GM18511 (cell line): ENCODE measurements at regions not wholly inside any gene's neighbourhood (a gene's known extent, or its start where the extent isn't known, plus 50 kb on each side); places are given as distances from the start of the nearest gene placed in this dataset.

ENCODE experiments used
- ATAC-seq: cut with Tn5 transposase; IDR thresholded peaks from one replicate; pipeline ENCODE4 v1.9.1; 2021; ENCODE audit warnings: mild to moderate bottlenecking, moderate library complexity; ENCODE audit not compliant: unreplicated experiment

DNA sequence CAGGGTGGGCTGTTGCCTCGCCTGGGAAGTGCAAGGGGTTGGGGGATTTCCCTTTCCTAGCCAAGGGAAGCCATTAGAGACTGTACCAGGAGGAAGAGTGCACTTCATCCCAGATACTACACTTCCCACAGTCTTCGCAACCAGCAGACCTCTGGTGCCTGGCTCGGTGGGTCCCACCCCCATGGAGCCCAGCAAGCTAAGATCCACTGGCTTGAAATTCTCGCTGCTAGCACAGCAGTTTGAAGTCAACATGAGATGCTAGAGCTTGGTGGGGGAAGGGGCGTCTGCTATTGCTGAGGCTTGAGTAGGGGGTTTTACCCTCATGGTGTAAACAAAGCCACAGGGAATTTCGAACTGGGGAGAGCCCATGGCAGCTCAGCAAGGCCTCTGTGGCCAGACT is 586.4 kb downstream of the HTR1A start:
- no peak for ATAC-seq

DNA sequence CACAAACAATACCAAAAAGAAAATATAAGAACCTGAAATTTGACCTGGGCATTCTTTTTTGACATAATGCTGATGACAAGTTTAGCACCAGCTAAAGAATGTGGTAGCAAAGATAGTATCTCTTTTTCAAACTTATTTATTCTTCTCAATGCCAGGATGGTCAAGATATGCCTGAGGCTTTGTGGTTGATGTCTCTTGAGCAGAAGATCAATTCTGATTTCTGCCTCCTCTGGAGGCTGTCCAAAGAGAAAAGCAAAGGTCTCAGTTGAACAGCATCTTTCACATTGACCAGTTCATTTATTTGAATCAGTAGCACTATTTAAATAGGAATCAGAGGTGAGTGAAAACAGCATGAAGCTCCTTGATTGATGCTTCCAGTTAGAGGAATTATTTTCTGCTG is 588.2 kb downstream of the HTR1A start:
- ATAC-seq = no peak

DNA sequence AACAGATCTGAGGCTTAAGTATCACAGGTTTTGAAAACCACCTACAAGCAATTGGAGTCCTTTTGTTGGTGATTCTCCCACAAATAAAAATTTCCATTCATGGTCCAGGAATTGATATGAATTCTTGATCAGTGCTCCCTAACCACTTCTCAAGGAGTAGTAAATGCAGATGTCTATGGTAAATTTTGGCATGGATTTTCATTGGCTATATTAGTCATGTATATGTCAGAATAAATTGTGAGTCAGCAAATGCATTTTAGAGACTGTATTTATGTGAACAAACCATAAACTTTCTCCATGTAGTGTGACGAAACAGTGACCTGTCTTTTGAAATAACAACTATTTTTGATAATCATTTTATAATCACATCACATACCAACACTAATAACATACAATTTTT is 611.1 kb downstream of the HTR1A start:
- no peak for ATAC-seq

DNA sequence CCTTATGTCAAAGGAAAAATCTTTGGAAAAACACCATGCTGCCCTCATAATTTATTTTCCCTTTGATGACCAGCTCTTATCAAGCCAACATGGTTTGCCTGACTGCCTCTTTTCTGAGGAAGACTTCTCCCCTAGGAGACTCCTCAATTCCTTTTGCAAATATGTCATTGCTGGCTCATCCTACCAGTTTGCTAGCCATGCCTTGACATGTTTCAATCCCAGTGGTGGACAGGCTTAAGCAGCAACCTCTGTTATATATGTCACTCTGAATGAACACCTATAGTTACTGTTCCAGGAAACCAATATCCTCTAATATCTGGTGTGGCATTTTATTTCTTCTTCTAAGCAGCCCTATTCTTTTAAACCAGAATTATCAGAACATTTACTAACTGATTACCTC is 615.8 kb downstream of the HTR1A start:
- ATAC-seq = no peak

GRCh38 chr5:63341442-63341841 is 620.8 kb downstream of the HTR1A start:
- no peak for ATAC-seq

DNA sequence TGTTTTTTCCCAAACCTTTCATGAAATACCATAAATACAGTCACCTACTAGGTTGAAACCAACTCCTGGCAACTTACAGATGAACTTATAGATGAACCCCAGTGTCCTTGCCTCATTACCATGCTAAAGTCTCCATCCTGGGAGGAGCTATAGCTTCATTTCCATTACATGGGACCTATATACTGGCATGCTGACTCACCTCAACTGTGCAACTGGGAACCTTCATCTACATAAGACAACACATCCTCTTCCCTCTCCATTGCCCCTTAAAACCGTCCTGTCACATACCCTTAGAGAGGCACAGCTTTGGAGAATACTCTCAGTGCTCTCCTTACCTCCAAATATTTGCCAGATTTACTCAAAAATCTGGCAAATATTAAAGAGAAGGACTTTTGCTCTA is 638.3 kb downstream of the HTR1A start:
- no peak for ATAC-seq

DNA sequence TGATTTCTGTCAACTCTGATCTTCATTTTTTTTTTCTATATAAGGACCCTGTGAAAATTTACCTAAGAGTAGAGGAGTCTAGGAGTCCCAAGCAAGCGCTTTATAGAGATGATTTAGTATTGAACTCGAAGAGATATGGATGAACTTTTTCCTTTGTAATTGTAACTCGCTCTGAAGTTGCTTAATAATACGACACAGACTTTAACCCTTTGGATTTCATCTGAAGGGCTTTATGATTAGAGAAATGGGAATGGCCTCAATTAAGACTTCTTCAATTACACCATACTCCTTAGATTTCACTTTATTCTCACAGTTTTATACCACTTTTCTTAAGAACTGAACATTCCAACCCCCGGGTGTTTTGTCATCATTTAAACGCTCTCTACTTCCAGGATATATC is 647.7 kb downstream of the HTR1A start:
- ATAC-seq = no peak

DNA sequence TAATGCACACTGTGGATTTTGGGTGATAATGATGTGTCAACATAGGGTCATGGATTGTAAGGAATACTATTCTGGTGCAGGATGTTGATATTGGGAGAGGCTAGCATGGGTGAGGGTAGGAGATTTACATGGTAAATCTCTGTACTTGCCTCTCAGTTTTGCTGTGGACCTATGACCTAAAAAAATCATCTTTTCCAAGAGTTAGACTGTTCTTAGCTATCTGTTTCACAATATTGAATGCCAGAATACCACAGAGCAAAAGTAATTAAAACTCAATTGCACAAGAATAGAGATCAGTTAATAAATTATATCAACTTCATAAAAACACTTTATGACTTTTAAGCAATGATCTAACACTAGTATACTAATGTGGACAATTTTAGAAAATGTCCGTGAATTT is 651.6 kb downstream of the HTR1A start:
- no peak for ATAC-seq

DNA sequence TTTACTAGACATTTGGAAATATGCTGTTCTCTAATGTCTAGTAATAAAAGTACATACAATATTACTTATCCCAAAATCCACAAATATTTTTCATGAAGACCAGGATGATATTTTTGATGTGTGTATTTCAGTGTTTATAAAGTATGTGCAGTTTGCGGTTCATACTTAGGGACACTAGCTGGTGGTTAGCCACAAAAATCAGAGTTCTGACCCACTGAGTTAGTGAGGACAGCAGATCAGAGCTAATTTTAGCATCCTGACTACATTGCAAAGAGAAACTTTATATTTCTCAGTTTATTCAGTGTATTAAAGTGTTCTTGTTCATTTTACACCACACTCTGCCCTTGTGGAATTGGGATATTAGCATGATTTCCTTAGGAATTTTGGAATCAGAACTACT is 655.3 kb downstream of the HTR1A start:
- no peak for ATAC-seq

DNA sequence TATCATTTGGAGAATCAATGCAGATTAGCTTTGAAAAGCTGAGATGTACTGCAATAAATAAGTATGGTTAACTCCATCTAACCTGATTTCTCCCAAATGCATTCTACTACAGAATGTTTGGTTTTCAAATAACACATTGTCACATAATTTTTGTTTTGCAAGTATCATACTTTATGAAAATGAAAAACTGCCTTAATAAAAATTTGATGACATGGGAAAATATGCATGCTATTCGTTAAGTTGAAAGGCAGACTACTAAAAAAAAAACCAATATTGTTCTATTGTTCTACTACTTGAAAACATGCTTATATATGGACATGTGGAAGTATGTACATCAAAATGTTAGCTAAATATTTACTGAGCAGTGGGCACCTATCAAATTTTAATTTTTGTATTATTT is 668.9 kb downstream of the HTR1A start:
- no peak for ATAC-seq

DNA sequence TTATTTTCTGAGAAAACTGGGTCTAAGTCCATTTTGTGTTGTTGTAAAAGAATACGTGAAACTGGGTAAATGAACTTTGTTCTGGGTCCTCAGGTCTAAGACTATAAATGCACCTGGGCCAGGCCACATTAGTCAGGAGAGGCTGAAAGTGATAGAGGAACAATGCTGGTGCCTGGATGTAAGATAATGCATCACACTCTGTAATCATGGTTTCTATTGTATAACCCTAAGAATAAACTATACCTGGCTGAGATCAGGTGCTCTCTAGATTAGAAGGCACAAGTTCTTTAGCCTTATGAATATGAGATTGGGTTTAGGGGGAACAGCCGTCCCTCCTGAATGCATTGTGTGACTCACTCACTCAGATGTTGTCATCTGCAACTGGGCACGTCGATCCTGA is 675.5 kb downstream of the HTR1A start:
- no peak for ATAC-seq

DNA sequence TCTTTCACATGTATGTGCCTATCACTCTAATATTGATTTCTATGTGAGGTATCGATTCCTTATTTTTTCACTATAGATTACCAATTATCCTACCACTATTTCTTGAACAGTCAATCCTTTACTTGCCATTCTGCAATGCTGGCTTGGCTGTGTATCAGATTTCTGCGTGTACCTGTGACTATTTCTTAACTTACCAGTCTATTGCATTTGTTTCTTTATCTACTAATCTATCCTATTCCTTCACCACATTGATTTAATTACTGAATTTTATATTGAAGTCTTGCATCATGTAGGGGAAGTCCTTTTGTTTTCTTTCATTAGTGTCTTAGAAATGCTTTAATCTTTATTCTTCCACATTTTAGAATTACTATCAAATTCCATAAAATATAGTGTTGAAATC is 684.8 kb downstream of the LRRC70 start:
- no peak for ATAC-seq

- ATAC-seq = no peak
These were observed 683.8 kb downstream of the LRRC70 start for GRCh38 chr5:63262185-63262981.

DNA sequence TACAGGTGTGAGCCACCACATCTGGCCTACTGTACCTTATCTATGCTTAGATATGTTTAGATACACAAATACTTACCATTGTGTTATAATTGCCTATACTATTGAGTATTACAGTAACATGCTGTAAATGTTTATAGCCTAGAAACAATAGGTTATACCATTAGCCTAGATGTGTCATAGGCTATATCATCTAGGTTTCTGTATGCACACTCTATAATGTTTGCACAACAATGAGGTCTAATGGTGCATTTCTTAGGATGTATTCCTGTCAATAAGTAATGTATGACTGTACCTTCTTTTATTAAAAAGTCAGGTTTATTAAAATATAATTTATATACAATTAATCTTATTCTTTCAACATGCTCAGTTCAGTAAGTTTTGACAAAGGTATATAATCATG is 683.1 kb downstream of the LRRC70 start:
- ATAC-seq = no peak

- no peak for ATAC-seq
These were observed 677.0 kb downstream of the LRRC70 start for GRCh38 chr5:63255594-63255993.

GRCh38 chr5:63250939-63251338 is 672.3 kb downstream of the LRRC70 start:
- ATAC-seq = no peak

- ATAC-seq = no peak
These were observed 671.3 kb downstream of the LRRC70 start for GRCh38 chr5:63249960-63250359.

DNA sequence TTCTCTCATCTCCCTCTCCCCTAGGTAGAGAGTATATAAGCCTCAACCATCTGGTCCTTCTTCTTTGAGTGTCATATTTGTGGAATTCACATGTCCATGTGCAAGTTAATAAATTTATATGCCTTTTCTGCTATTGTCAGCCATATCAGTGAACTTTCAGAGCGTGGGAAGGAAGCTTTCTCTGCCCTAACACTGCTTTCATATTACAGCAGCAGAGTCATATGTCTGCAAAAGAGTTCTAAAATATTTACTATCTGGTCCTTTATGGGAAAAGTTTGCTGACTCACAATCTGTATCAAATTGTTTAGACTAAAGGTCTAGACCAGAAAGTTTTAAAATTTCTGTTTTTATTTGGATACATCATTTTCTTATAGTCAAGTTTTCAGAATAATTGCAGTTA is 669.0 kb downstream of the LRRC70 start:
- ATAC-seq = no peak

- ATAC-seq = no peak
These were observed 666.7 kb downstream of the LRRC70 start for GRCh38 chr5:63245271-63245670.

DNA sequence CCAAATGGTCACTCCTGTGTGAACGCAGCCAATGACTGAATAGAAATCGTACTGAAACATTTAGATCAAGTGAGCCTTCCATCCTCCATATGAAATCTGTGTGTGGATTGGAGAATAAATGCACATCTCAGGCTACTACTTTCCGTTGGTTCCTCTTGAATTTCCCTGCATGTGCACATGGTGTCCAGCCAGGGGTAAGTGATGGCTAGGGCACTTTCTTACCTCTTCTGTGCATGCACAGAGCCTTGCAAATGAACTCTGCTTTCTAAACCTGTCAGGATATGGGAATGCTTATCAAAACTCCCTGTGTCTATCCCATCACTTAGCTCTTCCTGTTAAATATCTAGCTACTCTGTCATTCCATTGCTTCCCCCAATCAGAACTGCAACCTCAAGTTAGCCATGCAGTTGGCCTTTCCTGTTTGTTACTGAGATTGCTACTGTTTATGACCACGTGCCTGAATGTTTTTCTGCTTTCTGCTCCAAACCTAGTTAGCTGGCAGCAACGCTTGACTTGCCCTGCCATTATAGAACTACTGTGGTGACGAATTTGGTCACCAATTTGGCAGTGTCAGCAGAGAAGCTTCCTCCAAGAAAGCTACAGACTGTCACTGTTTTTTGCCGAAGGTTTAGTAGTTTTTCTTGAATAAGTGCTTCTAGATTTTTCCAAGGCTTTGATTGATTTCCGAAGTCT is 661.6 kb downstream of the LRRC70 start:
- no peak for ATAC-seq

DNA sequence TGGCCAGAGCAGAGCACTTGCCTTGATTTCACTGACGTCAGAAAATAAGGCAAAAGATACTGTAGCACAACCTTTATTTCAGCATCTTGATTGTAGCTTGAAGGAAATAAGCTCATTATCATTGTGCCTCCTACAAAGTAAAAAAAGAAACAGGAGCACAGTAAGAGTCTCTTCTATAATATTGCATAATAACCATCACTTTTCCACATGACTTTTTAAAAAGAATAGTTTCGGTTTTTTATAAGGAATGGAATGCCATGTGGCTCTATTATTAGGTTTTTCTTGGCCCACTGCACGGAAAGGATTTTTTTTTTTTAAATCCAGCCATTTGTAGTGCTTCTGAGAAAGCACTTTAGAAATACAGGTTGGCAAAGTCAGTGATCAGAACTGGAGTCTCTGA is 655.3 kb downstream of the LRRC70 start:
- ATAC-seq = no peak

- ATAC-seq = no peak
These were observed 654.7 kb downstream of the LRRC70 start for GRCh38 chr5:63233361-63233760.

- ATAC-seq = no peak
These were observed 652.1 kb downstream of the LRRC70 start for GRCh38 chr5:63230754-63231153.
